Mucosa of descending colon (tissue), 3 donors: ENCODE measurements at regions not wholly inside any gene's neighbourhood (a gene's known extent, or its start where the extent isn't known, plus 50 kb on each side); places are given as distances from the start of the nearest gene placed in this dataset.
"Not testable (repeated sequence)": the region's sequence is repeated elsewhere in the genome, so short reads cannot be mapped to it uniquely, and the experiment has no call there.

Source experiments
- ATAC-seq: fragments of 200-7000 bp; cut with Tn5 transposase; one replicate; pipeline ENCODE4 v1.9.1; 2020; ENCODE audit warnings: mild to moderate bottlenecking, moderate library complexity
- DNase-seq, 3 donors: peaks; one replicate each; pipeline ENCODE4 v3.0.0-alpha.2; 2020
- H3K36me3 ChIP-seq: fragments of 200-600 bp; one replicate; pipeline ENCODE4 v1.8.0; 2021; ENCODE audit warnings: low read depth, mild to moderate bottlenecking
- H3K4me1 ChIP-seq: fragments of 200-600 bp; one replicate; pipeline ENCODE4 v1.8.0; 2021; ENCODE audit warnings: low read depth, mild to moderate bottlenecking
- H3K4me3 ChIP-seq: fragments of 200-600 bp; one replicate; pipeline ENCODE4 v1.8.0; 2021; ENCODE audit warnings: mild to moderate bottlenecking
- H3K9me3 ChIP-seq: fragments of 200-600 bp; one replicate; pipeline ENCODE4 v1.8.0; 2021; ENCODE audit warnings: mild to moderate bottlenecking
- CTCF ChIP-seq: fragments of 200-600 bp; IDR thresholded peaks from one replicate; pipeline ENCODE4 v1.8.0; 2022; ENCODE audit warnings: antibody characterized with exemption, mild to moderate bottlenecking
- intact Hi-C, 2 donors: fragments of 100-400 bp; cut with DNase I in 1 of 2; cut with micrococcal nuclease in 1 of 2; formaldehyde crosslinking; loops; one replicate each; pipeline versions ENCODE4 v1.11.0 to v1.11.1; 2022; cut with DNase I, micrococcal nuclease
- donor health status: DM: no; HTN: no; CAD: no; lungs with moderate emphysema.
- donor health status: DM: no; HTN: no; CAD: no.
- donor health status: DM: no; HTN: yes; CAD: no.

DNA sequence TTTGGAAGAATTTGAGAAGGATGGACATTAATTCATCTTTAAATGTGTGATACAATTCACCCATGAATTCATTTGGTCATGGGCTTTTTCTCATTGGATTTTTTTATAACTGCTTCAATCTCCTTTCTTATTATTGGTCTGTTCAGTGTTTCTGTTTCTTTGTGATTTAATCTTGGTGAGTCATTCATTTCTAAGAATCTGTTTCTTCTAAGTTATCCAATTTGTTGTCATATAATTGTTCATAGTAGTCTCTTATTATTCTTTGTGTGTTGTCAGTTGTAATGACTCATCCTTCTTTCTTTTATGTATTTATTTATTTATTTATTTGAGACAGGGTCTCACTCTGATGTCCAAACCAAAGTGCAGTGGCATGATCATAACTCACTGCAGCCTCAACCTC, 146.1 kb upstream of the ZNF267 start:
- Histone ChIP-seq H3K36me3 (no peaks in the 10 kb centered on the region), H3K4me1 (no peaks in the 10 kb centered on the region), H3K4me3 (no peak overlapping the region), H3K9me3 (peaks cover 39% of the 10 kb centered on the region)
- no peak for TF ChIP-seq CTCF
- no peak for DNase-seq
- intact Hi-C loops: no loop called here
- ATAC-seq: no peak

DNA sequence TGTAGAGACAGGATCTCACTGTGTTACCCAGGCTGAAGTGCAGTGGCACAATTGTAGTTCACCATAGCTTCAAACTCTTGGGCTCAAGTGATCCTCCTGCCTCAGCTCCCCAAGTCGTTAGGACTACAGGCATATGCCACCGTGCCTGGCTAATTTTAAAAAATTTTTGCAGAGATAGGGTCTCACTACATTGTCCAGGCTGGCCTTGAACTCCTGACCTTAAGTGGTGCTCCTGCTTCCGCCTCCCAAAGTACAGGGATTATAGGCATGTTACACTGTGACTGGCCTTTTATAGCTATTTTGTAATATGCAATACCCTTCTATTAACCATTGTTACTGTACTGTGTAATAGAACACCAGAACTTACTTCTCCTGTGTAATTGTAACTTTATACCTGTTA, 139.3 kb upstream of the ZNF267 start:
- Histone ChIP-seq H3K4me3 (no peak overlapping the region), H3K9me3 (peaks cover 75% of the 10 kb centered on the region), H3K4me1 (no peaks in the 10 kb centered on the region), H3K36me3 (no peaks in the 10 kb centered on the region)
- no peak for ATAC-seq
- DNase-seq: no peak
- intact Hi-C loops: no loop called here
- no peak for TF ChIP-seq CTCF

- ATAC-seq, H3K36me3 ChIP-seq, intact Hi-C loops, DNase-seq, H3K4me3 ChIP-seq, H3K4me1 ChIP-seq: not testable (repeated sequence)
- peaks cover 92% of the 10 kb centered on the region for H3K9me3 ChIP-seq
Observed at GRCh38 chr16:31745098-31745497, 128.5 kb upstream of the ZNF267 start.

GRCh38 chr16:31745900-31746299, 127.7 kb upstream of the ZNF267 start:
- Histone ChIP-seq H3K4me1 (no peaks in the 10 kb centered on the region), H3K36me3 (no peaks in the 10 kb centered on the region), H3K4me3 (no peak overlapping the region), H3K9me3 (peaks cover 92% of the 10 kb centered on the region)
- intact Hi-C loops: no loop called here
- DNase-seq (no peak), ATAC-seq (no peak)
- TF ChIP-seq CTCF: no peak

- Histone ChIP-seq H3K36me3 (peaks cover 3% of the 10 kb centered on the region), H3K4me1 (no peaks in the 10 kb centered on the region), H3K9me3 (peaks cover 96% of the 10 kb centered on the region), H3K4me3 (no peak overlapping the region)
- no peak for DNase-seq
- intact Hi-C loops: no loop called here
- no peak for TF ChIP-seq CTCF
- no peak for ATAC-seq
Observed at GRCh38 chr16:31754998-31755615, 118.5 kb upstream of the ZNF267 start.

- TF ChIP-seq CTCF: no peak
- H3K4me3 ChIP-seq: no peak overlapping the region
- DNase-seq (no peak), ATAC-seq (no peak)
- no peaks in the 10 kb centered on the region for H3K4me1 ChIP-seq
- peaks cover 89% of the 10 kb centered on the region for H3K9me3 ChIP-seq
- H3K36me3 ChIP-seq: no peaks in the 10 kb centered on the region
- intact Hi-C loops: no loop called here
Observed at GRCh38 chr16:31764103-31764502, 109.5 kb upstream of the ZNF267 start.
